ENCODE measurements at regions not wholly inside any gene's neighbourhood (a gene's known extent, or its start where the extent isn't known, plus 50 kb on each side); places are given as distances from the start of the nearest gene placed in this dataset.

GRCh38 chr11:86150847-86151173, 81.9 kb upstream of the PICALM start:
- TF ChIP-seq CTCF (IDR thresholded peaks at IDR 0.05) = no peak
- TF ChIP-seq POLR2A (IDR thresholded peaks at IDR 0.05) = no peak
